Astrocyte of the spinal cord (primary cell): ENCODE measurements at regions not wholly inside any gene's neighbourhood (a gene's known extent, or its start where the extent isn't known, plus 50 kb on each side); places are given as distances from the start of the nearest gene placed in this dataset.

ENCODE experiments used
- DNase-seq: peaks from one replicate; pipeline ENCODE4 v3.0.0; 2011; ENCODE audit warnings: low read depth, low spot score
- H3K4me3 ChIP-seq: 2 replicates; pipeline ENCODE4 v1.5.1; 2011; ENCODE audit warnings: low read depth, mild to moderate bottlenecking, low read length, moderate library complexity
- CTCF ChIP-seq: IDR thresholded peaks from 2 replicates; pipeline ENCODE4 v1.5.1; 2012; ENCODE audit warnings: low read depth, mild to moderate bottlenecking, low read length, inconsistent platforms
- in situ Hi-C: cut with HindIII; loops from 2 replicates; pipeline ENCODE4 v1.10.0; 2017; ENCODE audit warnings: low sequenced_read_pairs

DNA sequence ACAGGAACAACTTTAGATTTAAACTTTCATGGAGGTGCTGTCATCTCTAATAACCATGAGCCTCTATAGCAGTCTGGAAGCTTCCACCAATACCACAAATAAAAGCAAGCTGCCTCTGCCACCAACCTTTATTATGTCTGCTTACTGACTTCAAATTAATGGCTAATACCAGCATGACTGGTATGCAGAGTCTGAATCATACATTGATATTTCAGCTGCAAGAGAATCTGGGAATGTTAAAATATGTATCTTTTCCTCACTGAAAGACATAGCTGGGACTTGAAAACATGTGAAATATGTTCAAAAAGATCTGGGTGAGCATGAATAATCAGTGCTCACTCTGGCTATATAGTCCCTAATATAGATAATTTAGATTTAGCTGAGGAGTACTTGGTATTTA is 488.6 kb downstream of the CDH8 start:
- DNase-seq = no peak
- TF ChIP-seq CTCF = no peak
- in situ Hi-C loops = no loop called here
- no peak overlapping the region for H3K4me3 ChIP-seq

DNA sequence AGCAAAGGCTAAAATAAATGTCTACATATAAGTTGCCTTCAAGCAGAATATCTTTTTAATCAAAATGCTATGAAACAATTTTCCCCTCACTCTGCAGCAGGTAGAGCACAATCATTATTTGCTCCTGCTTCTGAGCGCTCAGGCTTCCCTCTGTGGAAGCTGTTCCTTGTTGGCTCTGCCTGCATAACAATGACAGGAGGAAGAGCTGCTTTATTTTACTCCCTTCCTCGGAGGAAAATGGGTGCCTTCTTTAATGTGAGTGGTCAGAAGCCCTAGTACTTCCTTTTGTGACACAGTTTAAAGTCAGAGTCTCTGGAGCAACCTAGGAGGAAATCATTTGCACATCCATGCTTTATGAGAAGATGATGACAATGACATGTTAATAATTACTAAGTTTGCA is 492.1 kb downstream of the CDH8 start:
- no peak for TF ChIP-seq CTCF
- in situ Hi-C loops = no loop called here
- no peak for DNase-seq
- no peak overlapping the region for H3K4me3 ChIP-seq

DNA sequence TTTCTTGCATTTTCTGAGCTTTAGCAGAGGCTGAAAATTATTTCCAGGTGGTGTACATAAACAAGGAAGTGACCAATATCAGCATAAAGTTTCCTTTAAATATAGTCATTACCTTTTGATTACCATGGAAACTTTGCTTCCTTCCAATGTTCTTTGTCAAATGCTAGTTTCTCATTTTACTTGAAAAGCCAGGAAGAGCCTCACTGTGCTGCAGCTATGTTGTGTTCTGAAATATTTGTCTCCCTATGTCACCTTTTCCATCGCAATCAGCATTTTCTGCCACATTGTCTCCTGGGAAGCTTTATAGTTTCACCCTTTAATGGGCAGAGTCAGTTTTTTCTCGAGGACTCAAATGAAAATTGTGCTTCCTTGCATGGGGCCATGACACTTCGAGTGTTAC is 496.0 kb downstream of the CDH8 start:
- DNase-seq = no peak
- in situ Hi-C loops = no loop called here
- H3K4me3 ChIP-seq = no peak overlapping the region
- TF ChIP-seq CTCF = no peak

DNA sequence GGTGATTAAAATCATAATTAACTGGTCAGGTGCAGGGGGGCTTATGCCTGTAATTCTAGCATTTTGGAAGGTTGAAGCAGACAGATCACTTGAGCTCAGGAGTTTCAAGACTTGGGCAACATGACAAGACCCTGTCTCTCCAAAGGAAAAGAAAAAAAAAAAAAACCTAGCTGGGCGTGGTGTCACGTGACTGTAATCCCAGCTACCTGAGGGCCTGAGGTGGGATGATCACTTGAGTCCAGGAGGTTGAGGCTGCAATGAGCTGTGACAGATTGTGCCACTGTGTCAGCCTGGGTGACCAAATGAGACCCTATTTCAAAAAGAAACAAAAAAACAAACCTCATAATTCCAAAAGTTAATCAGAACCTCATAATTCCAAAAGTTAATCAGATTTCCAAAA is 505.5 kb downstream of the CDH8 start:
- TF ChIP-seq CTCF = no peak
- in situ Hi-C loops = no loop called here
- no peak for DNase-seq
- no peak overlapping the region for H3K4me3 ChIP-seq

GRCh38 chr16:61500851-61501250 is 535.4 kb downstream of the CDH8 start:
- in situ Hi-C loops = no loop called here
- no peak for DNase-seq
- H3K4me3 ChIP-seq = no peak overlapping the region
- no peak for TF ChIP-seq CTCF

DNA sequence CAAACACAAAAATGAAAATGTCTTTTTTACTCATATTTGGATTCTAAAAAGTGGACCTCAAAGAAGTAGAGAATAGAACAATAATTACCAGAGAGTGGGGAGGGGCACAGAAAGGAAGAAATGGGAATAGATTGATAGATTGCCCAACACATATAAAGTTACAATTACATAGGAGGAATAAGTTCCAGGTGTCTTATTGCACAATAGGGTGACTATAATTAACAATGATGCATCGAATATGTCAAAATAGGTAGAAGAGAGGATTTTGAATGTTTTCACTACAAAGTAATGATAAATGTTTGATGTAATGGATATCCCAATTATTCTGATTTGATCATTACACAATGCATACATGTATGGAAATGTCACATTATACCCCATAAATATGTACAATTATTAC is 556.0 kb downstream of the CDH8 start:
- in situ Hi-C loops = no loop called here
- no peak for DNase-seq
- no peak overlapping the region for H3K4me3 ChIP-seq
- TF ChIP-seq CTCF = no peak

GRCh38 chr16:61471737-61472136 is 564.5 kb downstream of the CDH8 start:
- DNase-seq = no peak
- H3K4me3 ChIP-seq = no peak overlapping the region
- in situ Hi-C loops = no loop called here
- TF ChIP-seq CTCF = no peak
